ENCODE measurements at regions not wholly inside any gene's neighbourhood (a gene's known extent, or its start where the extent isn't known, plus 50 kb on each side); places are given as distances from the start of the nearest gene placed in this dataset.

DNA sequence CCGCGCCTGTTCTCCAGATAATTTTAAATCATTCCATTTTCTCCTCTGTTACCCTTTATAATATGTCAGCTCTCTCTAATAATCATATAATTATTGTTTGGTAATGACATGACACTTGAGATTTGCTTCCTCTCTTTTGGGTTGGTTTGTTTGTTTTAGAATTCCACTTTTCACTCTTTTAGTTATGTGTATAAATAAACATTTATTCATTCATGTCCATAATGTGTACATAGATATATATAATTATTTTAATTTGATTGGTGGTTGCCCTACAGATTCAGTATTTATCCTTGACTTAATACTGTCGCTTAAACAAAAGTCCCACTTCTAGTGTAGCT, 93.4 kb upstream of the FMN2 start:
- Histone ChIP-seq H3K36me3 (replicated peaks; ENCODE audit: low read depth, low read length) (no peaks in the 10 kb centered on the region), H3K27me3 (ENCODE audit: low read depth, low read length) (0 out of 2 replicates have a peak, but pooled peaks cover 4% of the 10 kb centered on the region), H2AFZ (ENCODE audit: low read depth, low read length) (no peak overlapping the region), H3K4me2 (ENCODE audit: low read length) (no peak overlapping the region), H3K79me2 (ENCODE audit: low read length) (no peaks in the 10 kb centered on the region), H3K27ac (ENCODE audit: low read length) (no peak overlapping the region), H3K4me3 (ENCODE audit: low read length) (no peak overlapping the region), H3K9me3 (ENCODE audit: insufficient read depth, low read length) (no peaks in the 10 kb centered on the region), H4K20me1 (ENCODE audit: insufficient read depth, low read length) (no peaks in the 10 kb centered on the region), H3K4me1 (ENCODE audit: low read length) (no peaks in the 10 kb centered on the region), H3K9ac (ENCODE audit: low read length) (no peak overlapping the region)
- no peak for TF ChIP-seq CTCF (IDR thresholded peaks at IDR 0.05; ENCODE audit: low read depth, low read length)
- TF ChIP-seq EZH2phosphoT487 (IDR thresholded peaks at IDR 0.05; ENCODE audit: low read depth) = no peak

DNA sequence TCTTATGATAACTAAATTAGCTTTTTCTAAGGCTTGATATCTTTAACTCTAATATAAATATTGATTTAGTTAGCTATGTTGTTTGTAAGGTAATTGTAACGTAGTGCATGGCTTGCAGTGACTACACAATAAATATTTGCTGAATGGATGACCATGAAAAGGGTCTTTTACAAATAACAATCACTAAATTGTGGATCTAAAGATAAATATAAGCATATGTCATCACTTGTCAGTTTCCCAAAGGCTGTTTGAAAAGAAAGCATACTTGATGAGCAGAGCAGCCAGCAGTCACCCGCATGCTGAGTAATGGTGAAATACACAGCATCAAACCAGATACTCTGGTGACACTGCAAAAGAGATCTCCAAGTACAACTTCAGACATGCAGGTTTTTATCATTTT, 92.5 kb upstream of the FMN2 start:
- Histone ChIP-seq H2AFZ (ENCODE audit: low read depth, low read length) (no peak overlapping the region), H3K27ac (ENCODE audit: low read length) (no peak overlapping the region), H3K4me3 (ENCODE audit: low read length) (no peak overlapping the region), H3K4me1 (ENCODE audit: low read length) (no peaks in the 10 kb centered on the region), H3K27me3 (ENCODE audit: low read depth, low read length) (0 out of 2 replicates have a peak, but pooled peaks cover 4% of the 10 kb centered on the region), H3K36me3 (replicated peaks; ENCODE audit: low read depth, low read length) (no peaks in the 10 kb centered on the region), H4K20me1 (ENCODE audit: insufficient read depth, low read length) (no peaks in the 10 kb centered on the region), H3K4me2 (ENCODE audit: low read length) (no peak overlapping the region), H3K9ac (ENCODE audit: low read length) (no peak overlapping the region), H3K79me2 (ENCODE audit: low read length) (no peaks in the 10 kb centered on the region), H3K9me3 (ENCODE audit: insufficient read depth, low read length) (no peaks in the 10 kb centered on the region)
- TF ChIP-seq CTCF (IDR thresholded peaks at IDR 0.05; ENCODE audit: low read depth, low read length) = no peak
- no peak for TF ChIP-seq EZH2phosphoT487 (IDR thresholded peaks at IDR 0.05; ENCODE audit: low read depth)

DNA sequence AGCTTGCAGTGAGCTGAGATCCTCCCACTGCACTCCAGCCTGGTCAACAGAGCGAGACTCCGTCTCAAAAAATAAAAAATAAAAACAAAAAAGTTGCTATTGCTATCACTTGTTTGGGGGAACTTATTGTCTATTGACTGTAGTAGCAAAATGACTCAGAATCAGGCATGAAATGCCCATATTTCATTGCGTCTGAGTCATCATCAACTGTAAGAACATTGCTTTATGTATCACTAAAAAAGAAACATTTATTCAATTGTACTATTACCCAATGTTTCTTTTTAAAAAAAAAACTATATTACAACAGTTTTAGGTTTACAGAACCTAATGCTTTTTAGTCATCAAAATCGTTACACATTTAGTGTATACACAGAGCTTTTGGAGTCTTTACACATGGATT, 91.0 kb upstream of the FMN2 start:
- Histone ChIP-seq H3K9me3 (ENCODE audit: insufficient read depth, low read length) (no peaks in the 10 kb centered on the region), H3K36me3 (replicated peaks; ENCODE audit: low read depth, low read length) (no peaks in the 10 kb centered on the region), H4K20me1 (ENCODE audit: insufficient read depth, low read length) (no peaks in the 10 kb centered on the region), H3K4me3 (ENCODE audit: low read length) (no peak overlapping the region), H3K9ac (ENCODE audit: low read length) (no peak overlapping the region), H3K27ac (ENCODE audit: low read length) (no peak overlapping the region), H2AFZ (ENCODE audit: low read depth, low read length) (no peak overlapping the region), H3K4me1 (ENCODE audit: low read length) (no peaks in the 10 kb centered on the region), H3K27me3 (ENCODE audit: low read depth, low read length) (no peaks in the 10 kb centered on the region), H3K79me2 (ENCODE audit: low read length) (no peaks in the 10 kb centered on the region), H3K4me2 (ENCODE audit: low read length) (no peak overlapping the region)
- TF ChIP-seq CTCF (IDR thresholded peaks at IDR 0.05; ENCODE audit: low read depth, low read length) (no peak), EZH2phosphoT487 (IDR thresholded peaks at IDR 0.05; ENCODE audit: low read depth) (no peak)

DNA sequence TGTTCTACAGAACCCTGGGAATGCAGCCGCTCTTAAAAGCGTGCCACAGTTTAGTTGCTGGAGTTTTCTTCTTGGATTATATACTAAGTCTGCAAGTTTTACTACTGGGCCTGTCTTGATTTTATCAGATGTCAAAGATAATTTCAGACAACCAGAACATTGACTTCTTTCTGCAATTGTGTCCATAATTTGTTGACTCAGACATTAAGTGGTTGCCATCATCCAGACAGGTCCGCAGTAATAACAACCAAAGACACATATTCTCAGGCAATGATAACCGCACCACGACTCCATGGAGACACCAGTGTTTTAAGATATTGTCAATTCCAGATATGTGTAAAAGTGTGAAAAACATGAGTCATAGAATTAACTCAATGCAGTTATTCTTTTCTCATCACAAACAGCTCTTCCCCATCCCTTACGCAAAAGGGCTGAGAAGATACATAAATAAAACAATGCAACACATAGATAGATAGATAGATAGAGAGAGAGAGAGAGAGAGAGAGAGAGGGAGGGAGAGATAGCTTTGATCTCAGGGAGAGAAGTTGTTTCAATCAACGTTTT, 90.4 kb upstream of the FMN2 start:
- Histone ChIP-seq H3K4me1 (ENCODE audit: low read length) (no peaks in the 10 kb centered on the region), H3K27me3 (ENCODE audit: low read depth, low read length) (no peaks in the 10 kb centered on the region), H3K4me3 (ENCODE audit: low read length) (no peak overlapping the region), H3K27ac (ENCODE audit: low read length) (no peak overlapping the region), H3K79me2 (ENCODE audit: low read length) (no peaks in the 10 kb centered on the region), H3K36me3 (replicated peaks; ENCODE audit: low read depth, low read length) (no peaks in the 10 kb centered on the region), H3K4me2 (ENCODE audit: low read length) (no peak overlapping the region), H3K9me3 (ENCODE audit: insufficient read depth, low read length) (no peaks in the 10 kb centered on the region), H4K20me1 (ENCODE audit: insufficient read depth, low read length) (no peaks in the 10 kb centered on the region), H2AFZ (ENCODE audit: low read depth, low read length) (no peak overlapping the region), H3K9ac (ENCODE audit: low read length) (no peak overlapping the region)
- no peak for TF ChIP-seq CTCF (IDR thresholded peaks at IDR 0.05; ENCODE audit: low read depth, low read length)
- TF ChIP-seq EZH2phosphoT487 (IDR thresholded peaks at IDR 0.05; ENCODE audit: low read depth) = no peak
